GM19025 (cell line): ENCODE measurements at regions not wholly inside any gene's neighbourhood (a gene's known extent, or its start where the extent isn't known, plus 50 kb on each side); places are given as distances from the start of the nearest gene placed in this dataset.
"Not testable (repeated sequence)": the region's sequence is repeated elsewhere in the genome, so short reads cannot be mapped to it uniquely, and the experiment has no call there.

Source experiments
- ATAC-seq: cut with Tn5 transposase; IDR thresholded peaks from one replicate; pipeline ENCODE4 v1.9.1; 2021; ENCODE audit warnings: mild to moderate bottlenecking, low read depth, moderate library complexity; ENCODE audit not compliant: unreplicated experiment

- not testable (repeated sequence) for ATAC-seq
Measured at GRCh38 chr1:121001090-121001726, 111.6 kb downstream of the PPIAL4A start.

GRCh38 chr1:121003230-121003629 is 113.7 kb downstream of the PPIAL4A start:
- ATAC-seq: not testable (repeated sequence)

GRCh38 chr1:121006826-121007225 is 117.3 kb downstream of the PPIAL4A start:
- not testable (repeated sequence) for ATAC-seq

- ATAC-seq: not testable (repeated sequence)
Measured at GRCh38 chr1:121007755-121008154, 118.2 kb downstream of the PPIAL4A start.

GRCh38 chr1:121008512-121009215 is 119.1 kb downstream of the PPIAL4A start:
- ATAC-seq: not testable (repeated sequence)

- ATAC-seq: not testable (repeated sequence)
Measured at GRCh38 chr1:121009216-121010057, 119.9 kb downstream of the PPIAL4A start.

GRCh38 chr1:121010141-121010540 is 120.6 kb downstream of the PPIAL4A start:
- ATAC-seq: not testable (repeated sequence)

- ATAC-seq: not testable (repeated sequence)
Measured at GRCh38 chr1:121013181-121013580, 123.6 kb downstream of the PPIAL4A start.

GRCh38 chr1:121016182-121017028 is 126.8 kb downstream of the PPIAL4A start:
- ATAC-seq: not testable (repeated sequence)

- ATAC-seq: not testable (repeated sequence)
Measured at GRCh38 chr1:121019715-121020349, 130.3 kb downstream of the PPIAL4A start.

- not testable (repeated sequence) for ATAC-seq
Measured at GRCh38 chr1:121020350-121021236, 131.0 kb downstream of the PPIAL4A start.

GRCh38 chr1:121021716-121022115 is 132.1 kb downstream of the PPIAL4A start:
- ATAC-seq: not testable (repeated sequence)

GRCh38 chr1:121032878-121033494 is 143.4 kb downstream of the PPIAL4A start:
- ATAC-seq: not testable (repeated sequence)

- ATAC-seq: not testable (repeated sequence)
Measured at GRCh38 chr1:121036792-121037191, 147.2 kb downstream of the PPIAL4A start.

GRCh38 chr1:121040974-121041373 is 143.2 kb downstream of the FAM72B start:
- not testable (repeated sequence) for ATAC-seq

- not testable (repeated sequence) for ATAC-seq
Measured at GRCh38 chr1:121041497-121041896, 142.6 kb downstream of the FAM72B start.

- not testable (repeated sequence) for ATAC-seq
Measured at GRCh38 chr1:121042882-121043281, 141.3 kb downstream of the FAM72B start.

GRCh38 chr1:121048293-121048752 is 135.8 kb downstream of the FAM72B start:
- ATAC-seq: not testable (repeated sequence)
